ENCODE measurements at regions not wholly inside any gene's neighbourhood (a gene's known extent, or its start where the extent isn't known, plus 50 kb on each side); places are given as distances from the start of the nearest gene placed in this dataset.
A peak's percentile ranks its signal among the peaks of the same experiment; 100 is the strongest.
"Not testable (repeated sequence)": the region's sequence is repeated elsewhere in the genome, so short reads cannot be mapped to it uniquely, and the experiment has no call there.

DNA sequence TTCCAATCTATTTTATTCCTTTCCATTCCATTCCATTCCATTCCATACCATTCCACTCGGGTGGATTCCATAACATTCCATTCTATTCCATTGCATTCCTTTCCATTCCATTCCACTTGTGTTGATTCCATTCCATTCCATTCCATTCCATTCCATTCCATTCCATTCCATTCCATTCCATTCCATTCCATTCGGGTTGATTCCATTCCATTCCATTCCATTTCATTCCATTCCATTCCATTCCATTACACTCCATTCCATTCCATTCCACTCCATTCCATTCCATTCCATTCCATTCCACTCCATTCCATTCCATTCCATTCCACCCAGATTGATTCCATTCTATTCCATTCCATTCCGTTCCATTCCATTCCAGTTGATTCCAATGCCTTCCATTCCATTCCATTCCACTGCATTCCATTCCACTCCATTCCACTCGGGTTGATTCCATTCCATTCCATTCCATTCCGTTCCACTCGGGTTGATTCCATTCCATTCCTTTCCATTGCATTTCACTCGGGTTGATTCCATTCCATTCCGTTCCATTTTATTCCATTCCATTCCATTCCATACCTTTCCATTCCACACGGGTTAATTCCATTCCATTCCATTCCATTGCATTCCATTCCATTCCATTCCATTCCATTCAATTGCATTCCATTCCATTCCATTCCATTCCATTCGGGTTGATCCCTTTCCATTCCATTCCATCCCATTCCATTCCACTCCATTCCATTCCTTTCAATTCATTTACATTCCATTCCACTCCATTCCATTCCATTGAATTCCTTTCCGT lies 168.4 kb downstream of the CWH43 start:
- DNase-seq: peak; percentile 6

DNA sequence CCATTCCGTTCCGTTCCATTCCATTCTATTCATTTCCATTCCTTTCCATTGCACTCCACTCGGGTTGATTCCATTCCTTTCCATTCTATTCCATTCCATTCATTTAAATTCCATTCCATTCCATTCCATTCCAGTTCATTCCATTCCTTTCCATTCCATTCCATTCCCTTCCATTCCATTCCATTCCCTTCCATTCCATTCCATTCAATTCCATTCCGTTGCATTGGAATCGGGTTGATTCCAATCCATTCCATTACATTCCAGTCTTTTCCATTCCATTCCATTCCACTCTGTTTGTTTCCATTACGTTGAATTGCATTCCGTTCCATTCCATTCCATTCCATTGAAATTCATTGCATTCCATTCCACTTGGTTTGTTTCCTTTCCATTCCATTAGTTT lies 169.2 kb downstream of the CWH43 start:
- DNase-seq: not testable (repeated sequence)

DNA sequence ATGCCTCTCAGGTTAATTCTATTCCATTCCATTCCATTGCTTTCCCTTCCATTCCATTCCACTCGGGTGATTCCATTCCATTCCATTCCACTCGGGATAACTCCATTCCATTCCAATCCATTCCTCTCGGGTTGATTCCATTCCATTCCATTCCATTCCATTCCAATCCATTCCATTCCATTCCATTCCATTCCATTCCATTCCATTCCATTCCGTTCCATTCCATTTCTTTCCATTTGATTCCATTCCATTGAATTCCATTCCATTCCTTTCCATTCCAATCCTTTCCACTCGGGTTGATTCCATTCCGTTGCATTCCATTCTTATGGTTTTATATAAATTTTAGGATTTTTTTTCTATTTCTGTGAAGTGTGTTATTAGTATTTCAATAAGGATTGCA lies 170.2 kb downstream of the CWH43 start:
- DNase-seq: not testable (repeated sequence)

DNA sequence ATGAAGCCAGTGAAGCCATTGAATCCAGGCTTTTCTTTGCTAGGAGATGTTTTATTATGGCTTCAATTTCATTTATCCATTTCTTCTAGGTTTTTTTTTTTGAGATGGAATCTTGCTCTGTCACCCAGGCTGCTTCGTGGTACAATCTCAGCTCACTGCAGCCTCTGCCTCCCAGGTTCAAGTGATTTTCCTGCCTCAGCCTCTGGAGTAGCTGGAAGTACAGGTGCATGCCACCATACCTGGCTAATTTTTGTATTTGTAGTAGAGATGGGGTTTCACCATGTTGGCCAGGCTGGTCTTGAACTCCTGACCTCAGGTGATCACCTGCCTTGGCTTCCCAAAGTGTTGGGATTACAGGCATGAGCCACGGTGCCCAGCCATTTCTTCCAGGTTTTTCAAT lies 171.6 kb downstream of the CWH43 start:
- DNase-seq: not testable (repeated sequence)

DNA sequence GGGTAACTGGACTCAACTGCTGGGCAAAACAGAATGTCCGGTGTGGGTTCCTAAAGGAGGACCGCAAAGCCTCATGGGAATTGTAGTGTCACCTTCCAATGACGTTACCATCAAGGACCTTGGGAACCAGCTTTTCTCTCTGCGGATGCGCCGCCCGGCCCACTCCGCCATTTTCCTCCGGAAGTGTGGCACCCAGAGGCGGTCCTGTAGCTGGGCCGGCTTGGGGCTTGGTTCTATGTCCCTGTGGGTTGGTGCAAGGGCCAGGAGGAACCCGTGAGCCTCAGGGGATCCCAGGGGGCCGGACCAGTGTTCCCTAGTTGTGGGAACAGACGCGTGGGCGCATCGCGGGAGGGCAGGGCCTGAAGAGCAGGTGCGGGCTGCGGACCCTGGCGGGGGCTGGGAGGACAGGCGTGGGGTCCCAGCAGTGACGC lies 175.1 kb downstream of the CWH43 start:
- not testable (repeated sequence) for DNase-seq

- not testable (repeated sequence) for DNase-seq
Observed at GRCh38 chr4:49164916-49165315, 178.8 kb downstream of the CWH43 start.

- not testable (repeated sequence) for DNase-seq
Observed at GRCh38 chr4:49177847-49178246, 191.8 kb downstream of the CWH43 start.

GRCh38 chr4:49181088-49181487 lies 195.0 kb downstream of the CWH43 start:
- DNase-seq: not testable (repeated sequence)

GRCh38 chr4:49211396-49212194 lies 225.5 kb downstream of the CWH43 start:
- DNase-seq: not testable (repeated sequence)

DNA sequence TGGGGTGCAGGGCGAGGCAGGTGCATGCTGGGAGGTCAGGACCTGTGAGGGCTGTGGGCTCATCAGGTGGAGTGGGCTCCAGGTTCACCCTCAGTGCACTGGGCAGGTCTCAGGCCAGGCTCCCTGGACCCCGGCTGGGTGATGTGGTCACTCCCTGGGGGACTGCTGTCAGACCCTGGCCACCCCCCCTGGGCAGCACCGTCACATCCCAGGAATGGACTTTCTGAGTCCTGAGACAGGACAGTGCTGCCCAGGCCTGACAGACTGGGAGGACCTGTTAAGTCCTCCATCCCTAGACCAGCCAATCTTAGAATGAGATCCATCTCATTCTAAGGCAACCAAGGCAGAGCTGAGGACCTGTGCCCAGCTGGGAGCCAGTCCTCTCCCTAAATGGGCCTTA lies 227.2 kb downstream of the CWH43 start:
- not testable (repeated sequence) for DNase-seq

DNA sequence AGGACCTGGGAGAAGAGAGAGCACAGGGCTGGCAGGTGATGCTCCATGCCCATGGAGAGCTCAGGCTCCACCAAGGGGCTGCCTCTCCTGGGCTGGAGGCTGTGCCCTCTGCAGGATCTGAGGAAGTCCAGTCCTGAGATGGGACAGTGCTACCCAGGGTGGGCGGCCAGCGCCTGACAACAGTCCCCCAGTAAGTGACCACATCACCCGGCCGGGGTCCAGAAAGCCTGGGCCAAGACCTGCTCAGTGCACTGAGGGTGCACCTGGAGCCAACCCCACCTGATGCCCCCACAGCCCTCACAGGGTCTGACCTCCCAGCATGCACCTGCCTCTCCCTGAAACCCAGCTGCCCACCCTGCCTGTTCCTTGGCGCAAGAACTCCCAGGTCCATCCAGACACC lies 227.7 kb downstream of the CWH43 start:
- DNase-seq: not testable (repeated sequence)

- DNase-seq: not testable (repeated sequence)
Observed at GRCh38 chr4:49214453-49215081, 228.5 kb downstream of the CWH43 start.

DNA sequence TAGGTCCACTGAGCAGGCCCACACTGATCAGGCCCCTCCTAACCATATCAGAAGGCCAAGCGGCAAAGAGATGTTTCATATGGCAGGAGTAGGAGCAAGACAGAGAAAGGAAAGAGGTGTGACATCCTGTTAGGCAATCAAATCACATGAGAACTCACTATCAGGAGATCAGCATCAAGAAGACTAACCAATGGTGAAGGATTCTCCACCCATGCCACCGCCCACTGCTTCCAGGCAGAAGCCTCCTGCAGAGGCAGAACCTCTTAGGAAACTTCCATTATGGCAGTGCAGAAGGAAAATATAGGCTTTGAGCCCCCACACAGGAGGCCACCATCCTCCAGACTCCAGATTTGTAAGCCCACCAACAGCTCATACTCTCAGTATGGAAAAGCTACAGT lies 229.0 kb downstream of the CWH43 start:
- not testable (repeated sequence) for DNase-seq

DNA sequence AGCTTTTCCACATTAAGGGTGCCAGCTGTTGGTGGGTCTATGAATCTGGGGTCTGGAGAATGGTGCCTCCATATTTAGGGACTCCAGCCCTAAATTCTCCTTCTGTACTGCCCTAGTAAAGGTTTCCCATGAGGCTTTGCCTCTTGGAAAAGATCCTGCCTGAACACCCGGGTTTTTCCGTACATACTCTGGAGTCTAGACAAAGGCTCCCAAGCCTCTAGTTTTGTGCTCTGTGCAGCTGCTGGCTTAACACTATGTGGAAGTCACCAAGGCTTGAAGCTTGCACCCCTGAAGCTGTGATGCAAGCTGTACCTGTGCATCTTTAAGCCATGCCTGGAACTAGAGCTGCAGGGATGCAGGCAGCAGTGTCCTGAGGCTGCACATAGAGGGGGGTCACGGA lies 230.5 kb downstream of the CWH43 start:
- not testable (repeated sequence) for DNase-seq

- DNase-seq: no peak
Observed at GRCh38 chr4:49217492-49217891, 231.4 kb downstream of the CWH43 start.

DNA sequence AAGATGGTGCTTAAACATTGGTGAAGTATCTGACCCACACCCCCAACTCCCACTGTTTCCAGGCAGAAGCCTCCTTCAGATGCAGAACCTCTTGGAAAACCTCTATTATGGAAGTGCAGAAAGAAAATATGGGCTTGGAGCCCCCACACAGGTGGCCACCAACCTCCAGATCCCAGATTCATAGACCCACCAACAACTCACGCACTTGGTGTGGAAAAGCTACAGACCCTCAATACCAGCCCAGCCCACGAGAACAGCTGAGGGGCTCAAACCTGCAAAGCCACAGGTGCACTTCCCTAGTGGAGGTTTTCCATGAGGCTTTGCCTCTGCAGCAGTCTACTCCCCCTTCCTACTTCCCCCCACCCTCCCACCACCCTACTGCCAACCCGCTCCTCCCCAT lies 232.0 kb downstream of the CWH43 start:
- not testable (repeated sequence) for DNase-seq

- DNase-seq: not testable (repeated sequence)
Observed at GRCh38 chr4:49218931-49219330, 232.9 kb downstream of the CWH43 start.

- not testable (repeated sequence) for DNase-seq
Observed at GRCh38 chr4:49219489-49220225, 233.6 kb downstream of the CWH43 start.

DNA sequence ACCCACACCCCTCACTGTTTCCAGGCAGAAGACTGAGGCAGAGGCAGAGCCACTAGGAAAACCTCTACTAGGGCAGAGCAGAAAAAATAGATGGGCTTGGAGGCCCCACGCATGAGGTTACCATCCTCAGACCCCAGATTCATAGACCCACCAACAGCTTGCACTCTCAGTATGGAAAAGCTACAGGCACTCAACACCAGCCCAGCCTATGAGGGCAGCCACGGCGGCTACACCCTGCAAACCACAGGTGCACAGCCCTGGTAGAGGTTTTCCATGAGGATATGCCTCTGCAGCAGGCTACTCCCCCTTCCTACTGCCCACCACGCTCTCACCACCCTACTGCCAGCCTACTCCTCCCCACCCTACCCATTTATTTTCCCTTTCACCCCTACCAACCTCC lies 235.1 kb downstream of the CWH43 start:
- DNase-seq: no peak

- DNase-seq: not testable (repeated sequence)
Observed at GRCh38 chr4:49222810-49223209, 236.7 kb downstream of the CWH43 start.

DNA sequence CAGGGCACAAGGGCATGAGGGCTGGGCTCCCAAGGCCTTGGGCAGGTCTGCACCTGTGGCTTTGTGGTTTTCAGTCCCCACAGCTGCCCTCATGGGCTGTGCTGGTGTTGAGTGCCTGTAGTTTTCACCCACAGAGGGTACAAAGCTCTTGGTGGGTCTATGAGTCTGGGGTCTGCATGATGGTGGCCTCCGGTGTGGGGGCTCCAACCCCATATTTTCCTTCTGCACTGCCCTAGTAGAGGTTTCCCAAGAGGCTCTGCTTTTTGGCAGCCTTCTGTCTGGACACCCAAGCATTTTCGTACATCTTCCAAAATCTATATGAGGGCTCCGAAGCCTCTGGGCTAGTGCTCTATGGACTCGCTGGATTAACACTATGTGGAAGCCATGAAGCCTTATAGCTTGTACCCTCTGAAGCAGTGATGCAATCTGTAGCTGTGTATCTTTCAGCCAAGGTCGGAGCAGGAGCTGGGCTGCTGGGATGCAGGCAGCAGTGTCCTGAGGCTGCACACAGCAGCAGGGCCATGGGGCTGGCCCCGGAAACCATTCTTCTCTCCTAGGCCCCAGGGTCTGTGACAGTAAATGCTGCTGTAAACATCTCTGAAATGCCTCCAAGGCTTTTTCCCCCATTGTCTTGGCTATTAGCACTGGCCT lies 240.3 kb downstream of the CWH43 start:
- not testable (repeated sequence) for DNase-seq

- not testable (repeated sequence) for DNase-seq
Observed at GRCh38 chr4:49227941-49228340, 241.9 kb downstream of the CWH43 start.
